Left lung (tissue), 4 donors: ENCODE measurements at regions not wholly inside any gene's neighbourhood (a gene's known extent, or its start where the extent isn't known, plus 50 kb on each side); places are given as distances from the start of the nearest gene placed in this dataset.

Experiments used
- ATAC-seq: fragments of 200-7000 bp; cut with Tn5 transposase; one replicate; pipeline ENCODE4 v1.9.1; 2020; ENCODE audit warnings: moderate library complexity
- DNase-seq, 4 donors: peaks; one replicate each; pipeline ENCODE4 v3.0.0-alpha.2; 2013 to 2020
- H3K27ac ChIP-seq, 2 donors: fragments of 200-600 bp; sonication (generic) in 1 of 2; one replicate each; pipeline versions ENCODE4 v1.5.0 to v1.8.0; 2020 to 2021
- H3K27me3 ChIP-seq, 2 donors: fragments of 200-600 bp; sonication (generic) in 1 of 2; one replicate each; pipeline versions ENCODE4 v1.5.0 to v1.8.0; 2020 to 2021
- H3K36me3 ChIP-seq, 2 donors: fragments of 200-600 bp; sonication (generic) in 1 of 2; one replicate each; pipeline versions ENCODE4 v1.5.0 to v1.8.0; 2020 to 2021
- H3K4me1 ChIP-seq, 2 donors: fragments of 200-600 bp; one replicate each; pipeline ENCODE4 v1.8.0; 2021
- H3K4me3 ChIP-seq, 2 donors: fragments of 200-600 bp; sonication (generic) in 1 of 2; one replicate each; pipeline versions ENCODE4 v1.5.0 to v1.8.0; 2020 to 2021; ENCODE audit warnings: mild to moderate bottlenecking in 1 of 2
- H3K9me3 ChIP-seq, 2 donors: fragments of 200-600 bp; sonication (generic) in 1 of 2; one replicate each; pipeline versions ENCODE4 v1.5.0 to v1.8.0; 2020 to 2021
- CTCF ChIP-seq, 2 donors: fragments of 200-600 bp; sonication (generic) in 1 of 2; IDR thresholded peaks; one replicate each; pipeline versions ENCODE4 v1.5.0 to v1.8.0; 2021; ENCODE audit warnings: antibody characterized with exemption in 2 of 2
- intact Hi-C, 2 donors: fragments of 100-400 bp; cut with DNase I; formaldehyde crosslinking; loops; one replicate each; pipeline versions ENCODE4 v1.11.2 to v1.14.2; 2022
- donor health status: DM: no; HTN: yes; CAD: no.
- donor health status: DM: no; HTN: no; CAD: no.

DNA sequence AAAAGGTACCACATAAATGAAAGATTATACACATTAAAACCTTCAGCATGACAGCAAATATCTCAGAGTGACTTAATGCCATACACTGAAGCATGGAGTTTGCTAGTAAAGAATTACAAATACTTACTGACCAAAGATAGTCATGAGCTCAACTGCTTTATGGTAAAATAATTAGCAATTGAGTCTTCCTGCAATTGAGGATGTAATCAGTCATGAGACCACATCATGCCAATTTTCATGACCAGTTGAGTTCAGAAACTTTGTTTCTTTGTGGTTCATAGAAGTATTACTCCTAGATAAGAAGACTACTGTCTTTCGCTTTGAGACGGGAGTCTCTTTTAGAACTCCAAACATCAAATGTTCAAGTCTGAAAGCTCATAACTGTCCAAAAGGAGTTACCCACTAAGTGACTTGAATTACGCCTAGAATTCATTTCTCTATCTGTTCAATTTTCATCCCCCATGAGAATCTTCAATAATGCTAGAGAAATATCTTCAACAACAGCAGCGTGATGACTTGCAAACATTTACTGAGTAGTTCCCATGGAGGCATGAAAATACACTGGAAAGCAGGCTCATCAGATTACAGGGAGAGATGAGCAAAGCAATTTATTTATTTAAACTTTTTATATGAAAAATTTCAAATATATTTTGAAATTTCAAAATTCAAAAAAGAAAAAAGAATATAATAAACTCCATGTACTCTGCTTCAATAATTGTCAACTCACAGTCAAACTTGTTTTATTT, 120.0 kb downstream of the BTG1 start:
- H3K9me3 ChIP-seq, result no peaks in the 10 kb centered on the region
- no peak for TF ChIP-seq CTCF (IDR thresholded peaks at IDR 0.05)
- H3K4me1 ChIP-seq, result peaks cover 0 to 10% of the 10 kb centered on the region in 2 donors
- H3K4me3 ChIP-seq, result no peak overlapping the region
- H3K27me3 ChIP-seq, result no peaks in the 10 kb centered on the region
- no peak overlapping the region for H3K27ac ChIP-seq
- intact Hi-C loops, result no loop called here
- no peaks in the 10 kb centered on the region for H3K36me3 ChIP-seq
- ATAC-seq, result no peak
- no peak for DNase-seq

- H3K27ac ChIP-seq, result no peak overlapping the region
- ATAC-seq, result no peak
- H3K9me3 ChIP-seq, result no peaks in the 10 kb centered on the region
- no peak for DNase-seq
- H3K27me3 ChIP-seq, result no peaks in the 10 kb centered on the region
- no peak for TF ChIP-seq CTCF (IDR thresholded peaks at IDR 0.05)
- H3K4me1 ChIP-seq, result no peaks in the 10 kb centered on the region
- intact Hi-C loops, result no loop called here
- H3K4me3 ChIP-seq, result no peak overlapping the region
- H3K36me3 ChIP-seq, result no peaks in the 10 kb centered on the region
Observed at GRCh38 chr12:92022093-92022492, 123.6 kb downstream of the BTG1 start.

DNA sequence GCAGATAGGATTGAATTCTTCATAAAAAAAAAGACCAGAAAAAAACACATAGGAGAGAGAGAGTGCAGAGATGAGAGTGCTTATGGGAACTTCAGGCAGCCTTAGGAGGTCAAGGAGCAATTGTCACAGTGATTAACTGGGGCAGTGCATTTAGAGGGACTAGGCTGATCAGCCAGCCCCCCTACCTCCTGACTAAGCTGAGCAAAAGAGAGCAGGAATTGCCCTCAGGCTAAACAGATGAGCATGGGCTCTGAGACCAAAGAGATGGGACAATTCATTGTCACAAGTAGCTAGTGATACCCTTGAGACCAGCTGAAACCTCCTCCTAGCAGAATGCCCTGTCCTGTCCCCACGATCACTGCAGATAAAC, 124.0 kb downstream of the BTG1 start:
- H3K4me3 ChIP-seq, result no peak overlapping the region
- TF ChIP-seq CTCF (IDR thresholded peaks at IDR 0.05), result no peak
- H3K9me3 ChIP-seq, result no peaks in the 10 kb centered on the region
- no peaks in the 10 kb centered on the region for H3K36me3 ChIP-seq
- H3K4me1 ChIP-seq, result no peaks in the 10 kb centered on the region
- H3K27me3 ChIP-seq, result no peaks in the 10 kb centered on the region
- no peak for DNase-seq
- no peak for ATAC-seq
- intact Hi-C loops, result no loop called here
- no peak overlapping the region for H3K27ac ChIP-seq

- no peaks in the 10 kb centered on the region for H3K4me1 ChIP-seq
- DNase-seq (no peak), ATAC-seq (no peak)
- H3K36me3 ChIP-seq, result no peaks in the 10 kb centered on the region
- H3K27me3 ChIP-seq, result no peaks in the 10 kb centered on the region
- intact Hi-C loops, result no loop called here
- H3K4me3 ChIP-seq, result no peak overlapping the region
- H3K9me3 ChIP-seq, result no peaks in the 10 kb centered on the region
- no peak for TF ChIP-seq CTCF (IDR thresholded peaks at IDR 0.05)
- H3K27ac ChIP-seq, result no peak overlapping the region
Observed at GRCh38 chr12:92020983-92021665, 124.5 kb downstream of the BTG1 start.

- Histone ChIP-seq H3K9me3 (no peaks in the 10 kb centered on the region), H3K4me1 (no peaks in the 10 kb centered on the region), H3K4me3 (no peak overlapping the region), H3K27me3 (no peaks in the 10 kb centered on the region), H3K27ac (no peak overlapping the region), H3K36me3 (no peaks in the 10 kb centered on the region)
- intact Hi-C loops, result no loop called here
- no peak for ATAC-seq
- no peak for TF ChIP-seq CTCF (IDR thresholded peaks at IDR 0.05)
- DNase-seq, result no peak
Observed at GRCh38 chr12:92019491-92020277, 126.0 kb downstream of the BTG1 start.
